ENCODE measurements at regions not wholly inside any gene's neighbourhood (a gene's known extent, or its start where the extent isn't known, plus 50 kb on each side); places are given as distances from the start of the nearest gene placed in this dataset.

GRCh38 chr1:243917177-243917862, 67.3 kb upstream of the AKT3 start:
- Histone ChIP-seq H3K4me3 (ENCODE audit: insufficient read depth, low read depth, low read length) (peak overlapping the region; percentile 51), H3K27me3 (ENCODE audit: control insufficient read depth, insufficient read depth, low read length) (no peaks in the 10 kb centered on the region), H4K91ac (ENCODE audit: insufficient read depth, low read depth, low read length) (peak overlapping the region; percentile 22; the same call in 1 of the 2 replicates), H3K18ac (ENCODE audit: low read depth, low read length) (peak overlapping the region; percentile 53; the same call in 1 of the 2 replicates), H3K9ac (ENCODE audit: low read depth, low read length) (no peak overlapping the region; the same call in none of the 2 replicates), H3K9me3 (ENCODE audit: control insufficient read depth, insufficient read depth, low read length) (no peaks in the 10 kb centered on the region), H2AK5ac (ENCODE audit: low read depth, low read length) (no peak overlapping the region; the same call in 1 of the 2 replicates), H4K5ac (ENCODE audit: low read depth, low read length) (no peak overlapping the region), H3K14ac (replicated peaks; ENCODE audit: low read depth, low read length) (peak overlapping the region; percentile 65; the same call in 1 of the 2 replicates), H3K56ac (ENCODE audit: extremely low read depth, insufficient read depth, low read length) (peak overlapping the region; percentile 72), H3K23ac (ENCODE audit: low read depth, low read length) (peak overlapping the region; percentile 50; the same call in 1 of the 2 replicates), H4K8ac (ENCODE audit: low read depth in 2 of 2, low read length in 2 of 2) (peak overlapping the region; percentile 19 to 54; a peak in 3 of 4 replicates), H3K4ac (ENCODE audit: low read depth, low read length) (peak overlapping the region; percentile 72), H3K36me3 (ENCODE audit: control insufficient read depth, insufficient read depth, low read length) (no peaks in the 10 kb centered on the region), H3K4me2 (ENCODE audit: low read depth, low read length) (peak overlapping the region; percentile 86), H2BK15ac (ENCODE audit: low read depth, low read length) (0 out of 3 replicates have a peak overlapping the region, but pooled peaks have one; percentile 65), H2BK5ac (ENCODE audit: low read depth, low read length, poor library complexity, severe bottlenecking) (peak overlapping the region; percentile 25), H3K27ac (ENCODE audit: insufficient read depth, low read length) (peak overlapping the region; percentile 27), H4K20me1 (ENCODE audit: insufficient read depth, low read length) (no peaks in the 10 kb centered on the region), H2AFZ (replicated peaks; ENCODE audit: low read length, poor library complexity) (peak overlapping the region; percentile 89), H3K9me1 (ENCODE audit: insufficient read depth, low read length) (peaks cover 6% of the 10 kb centered on the region), H3K79me1 (ENCODE audit: low read depth in 1 of 2, low read length in 2 of 2) (no peaks in the 10 kb centered on the region), H2BK120ac (ENCODE audit: low read depth, low read length) (peak overlapping the region; percentile 69), H2AK9ac (replicated peaks; ENCODE audit: low read depth, low read length, poor library complexity) (peak overlapping the region; percentile 8), H2BK20ac (ENCODE audit: low read depth, low read length) (peak overlapping the region; percentile 72), H3K4me1 (ENCODE audit: control insufficient read depth, insufficient read depth, low read length) (peaks cover 8% of the 10 kb centered on the region)
- WGBS, 2 experiments (ENCODE audit: extremely low coverage in 2 of 2, insufficient read length in 1 of 2): 1% methylated on average over 25 of the region's 58 CpGs; no CpG with 5 or more reads in 1 of the 2 experiments
- ChIA-PET CTCF (interaction anchor here (0.8 kb wide), 1 partner anchor 10 kb away, joined by 3 read pairs; no protein-coding TSS in a partner anchor), POLR2A (ENCODE audit: unreplicated experiment) (interaction anchor here (0.6 kb wide), 2 partner anchors 355 to 427 kb away, joined by 3 read pairs; no protein-coding TSS in a partner anchor)
- in situ Hi-C loops (cut with MboI; ENCODE audit: low sequenced_read_pairs): no loop called here
- ATAC-seq (ENCODE audit: low read depth) (peak; percentile 97), DNase-seq (peak; percentile 93)
- dilution Hi-C loops (cut with HindIII; ENCODE audit: low sequenced_read_pairs, unreplicated experiment): no loop called here
- TF ChIP-seq BHLHE40 (IDR thresholded peaks at IDR 0.05; ENCODE audit: low read depth, low read length) (peak; percentile 80), ELK1 (IDR thresholded peaks at IDR 0.05; ENCODE audit: borderline replicate concordance, low read depth, low read length) (no peak), RAD21 (IDR thresholded peaks at IDR 0.05; ENCODE audit: low read length) (peak; percentile 15; the same call in 1 of the 2 replicates), RFX5 (IDR thresholded peaks at IDR 0.05; ENCODE audit: low read depth, low read length) (no peak), MAZ (IDR thresholded peaks at IDR 0.05; ENCODE audit: borderline replicate concordance, low read depth, low read length) (0 out of 2 replicates have a peak, but pooled peaks have one; percentile 10), CHD1 (IDR thresholded peaks at IDR 0.05; ENCODE audit: low read depth, low read length) (0 out of 2 replicates have a peak, but pooled peaks have one; percentile 73), CTCF (conservative IDR thresholded peaks at IDR 0.05; ENCODE audit: low read depth, low read length) (0 out of 2 replicates have a peak, but pooled peaks have one; percentile 11), MXI1 (IDR thresholded peaks at IDR 0.05; ENCODE audit: borderline replicate concordance, low read depth, low read length) (peak; percentile 79; the same call in 1 of the 2 replicates), POLR2A (IDR thresholded peaks at IDR 0.05; ENCODE audit: low read depth, low read length) (peak; percentile 92)
- intact Hi-C loops (cut with micrococcal nuclease): loop anchor here (2.0 to 5.0 kb wide), 4 partner anchors 67 to 355 kb away; partner anchors contain the start of gene AKT3
- no TSS peak for BruUV-seq (replicated peaks)
